OCI-LY1 (cell line): ENCODE measurements at regions not wholly inside any gene's neighbourhood (a gene's known extent, or its start where the extent isn't known, plus 50 kb on each side); places are given as distances from the start of the nearest gene placed in this dataset.

Source experiments
- H2AFZ ChIP-seq: fragments of 200-600 bp; sonication (generic), shearing (Covaris generic); 2 replicates; pipeline ENCODE4 v1.6.0; 2014; ENCODE audit warnings: antibody characterized with exemption, mild to moderate bottlenecking, low read length
- H3F3A ChIP-seq: fragments of 200-600 bp; sonication (generic), shearing (Covaris generic); 2 replicates; pipeline ENCODE4 v1.6.0; 2014; ENCODE audit warnings: mild to moderate bottlenecking, antibody characterized with exemption, low read length, moderate library complexity; ENCODE audit not compliant: insufficient read depth
- H3K27ac ChIP-seq: fragments of 200-600 bp; sonication (generic); 2 replicates; pipeline ENCODE4 v1.5.1; 2014; ENCODE audit warnings: low read length, mixed run types, mild to moderate bottlenecking, low read depth; ENCODE audit not compliant: poor library complexity, severe bottlenecking
- H3K27me3 ChIP-seq: fragments of 200-600 bp; sonication (generic); 2 replicates; pipeline ENCODE4 v1.6.0; 2014; ENCODE audit warnings: antibody characterized with exemption, mild to moderate bottlenecking, low read length, moderate library complexity; ENCODE audit not compliant: insufficient read depth
- H3K36me3 ChIP-seq: fragments of 200-600 bp; sonication (generic); 2 replicates; pipeline ENCODE4 v1.6.1; 2014; ENCODE audit warnings: mild to moderate bottlenecking, antibody characterized with exemption, low read length, moderate library complexity, mixed read lengths; ENCODE audit not compliant: insufficient read depth
- H3K4me1 ChIP-seq: fragments of 200-600 bp; sonication (generic); 2 replicates; pipeline ENCODE4 v1.5.1; 2014; ENCODE audit warnings: mild to moderate bottlenecking, low read length, moderate library complexity; ENCODE audit not compliant: insufficient read depth, severe bottlenecking
- H3K4me2 ChIP-seq: fragments of 200-600 bp; sonication (generic), shearing (Covaris generic); 2 replicates; pipeline ENCODE4 v1.6.1; 2014; ENCODE audit warnings: low read length
- H3K4me3 ChIP-seq: fragments of 200-600 bp; sonication (generic); 2 replicates; pipeline ENCODE4 v1.5.1; 2014; ENCODE audit warnings: low read length, low read depth, mild to moderate bottlenecking, mixed read lengths; ENCODE audit not compliant: poor library complexity, severe bottlenecking
- H3K79me2 ChIP-seq: fragments of 200-600 bp; shearing (Covaris generic); 2 replicates; pipeline ENCODE4 v1.6.1; 2016; ENCODE audit warnings: mixed run types, low read length, mixed read lengths; ENCODE audit not compliant: insufficient read depth
- H3K9ac ChIP-seq: fragments of 200-600 bp; sonication (generic), shearing (Covaris generic); 2 replicates; pipeline ENCODE4 v1.6.1; 2014; ENCODE audit warnings: mild to moderate bottlenecking, low read length, mixed read lengths
- H3K9me2 ChIP-seq: fragments of 200-600 bp; sonication (generic), shearing (Covaris generic); 2 replicates; pipeline ENCODE4 v1.6.1; 2014; ENCODE audit warnings: low read depth, mild to moderate bottlenecking, low read length, mixed read lengths
- H3K9me3 ChIP-seq: fragments of 200-600 bp; shearing (Covaris generic); 2 replicates; pipeline ENCODE4 v1.6.1; 2014; ENCODE audit warnings: low read length, mixed read lengths
- H4K20me1 ChIP-seq: fragments of 200-600 bp; sonication (generic), shearing (Covaris generic); 2 replicates; pipeline ENCODE4 v1.6.0; 2016; ENCODE audit warnings: mild to moderate bottlenecking, low read length; ENCODE audit not compliant: insufficient read depth
- CTCF ChIP-seq: fragments of 200-600 bp; sonication (generic), shearing (Covaris generic); IDR thresholded peaks from 2 replicates; pipeline ENCODE4 v1.5.1; 2017; ENCODE audit warnings: mild to moderate bottlenecking, antibody characterized with exemption, low read length, moderate library complexity, mixed read lengths
- EZH2 ChIP-seq: fragments of 200-600 bp; sonication (generic), shearing (Covaris generic); IDR thresholded peaks from 2 replicates; pipeline ENCODE4 v1.8.0; 2017; ENCODE audit warnings: borderline replicate concordance, mixed run types, mild to moderate bottlenecking, antibody characterized with exemption, low read length, moderate library complexity, mixed read lengths

DNA sequence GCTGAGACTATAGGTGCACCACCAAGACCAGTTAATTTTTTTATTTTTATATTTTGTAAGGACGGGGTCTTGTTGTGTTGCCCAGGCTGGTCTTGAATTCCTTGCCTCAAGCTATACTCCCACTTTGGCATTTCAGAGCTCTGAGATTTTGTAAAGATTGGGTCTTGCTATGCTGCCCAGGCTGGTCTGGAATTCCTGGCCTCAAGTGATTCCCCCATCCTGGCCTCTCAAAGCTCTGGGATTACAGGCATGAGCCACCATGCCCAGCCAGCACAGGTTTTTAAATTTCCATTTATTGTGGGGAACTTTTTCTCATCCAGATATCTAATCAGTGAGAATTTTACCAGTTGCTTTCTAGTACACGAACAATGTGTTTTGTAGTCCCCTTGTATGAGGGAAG, 156.1 kb upstream of the VLDLR start:
- Histone ChIP-seq H3K9ac (no peak overlapping the region), H3K4me3 (no peak overlapping the region), H3K4me2 (no peak overlapping the region), H3K36me3 (no peaks in the 10 kb centered on the region), H3K27me3 (no peaks in the 10 kb centered on the region), H2AFZ (no peak overlapping the region), H3K9me2 (no peaks in the 10 kb centered on the region), H3K9me3 (no peaks in the 10 kb centered on the region), H3K79me2 (no peaks in the 10 kb centered on the region), H3K27ac (no peak overlapping the region), H4K20me1 (no peaks in the 10 kb centered on the region), H3K4me1 (peaks cover 4% of the 10 kb centered on the region), H3F3A (no peaks in the 10 kb centered on the region)
- no peak for TF ChIP-seq CTCF
- no peak for TF ChIP-seq EZH2

- H3K79me2 ChIP-seq = no peaks in the 10 kb centered on the region
- no peaks in the 10 kb centered on the region for H3F3A ChIP-seq
- H3K9me3 ChIP-seq = no peaks in the 10 kb centered on the region
- no peak overlapping the region for H3K27ac ChIP-seq
- H3K4me1 ChIP-seq = peaks cover 4% of the 10 kb centered on the region
- no peak for TF ChIP-seq EZH2
- TF ChIP-seq CTCF = no peak
- no peak overlapping the region for H2AFZ ChIP-seq
- no peaks in the 10 kb centered on the region for H4K20me1 ChIP-seq
- H3K4me3 ChIP-seq = no peak overlapping the region
- no peaks in the 10 kb centered on the region for H3K27me3 ChIP-seq
- no peaks in the 10 kb centered on the region for H3K36me3 ChIP-seq
- H3K9me2 ChIP-seq = no peaks in the 10 kb centered on the region
- H3K9ac ChIP-seq = no peak overlapping the region
- no peak overlapping the region for H3K4me2 ChIP-seq
Measured at GRCh38 chr9:2465921-2466460, 155.6 kb upstream of the VLDLR start.

- Histone ChIP-seq H3F3A (no peaks in the 10 kb centered on the region), H3K4me1 (peaks cover 4% of the 10 kb centered on the region), H3K9ac (no peak overlapping the region), H3K9me2 (no peaks in the 10 kb centered on the region), H3K4me2 (no peak overlapping the region), H4K20me1 (no peaks in the 10 kb centered on the region), H3K36me3 (no peaks in the 10 kb centered on the region), H3K79me2 (no peaks in the 10 kb centered on the region), H3K27ac (no peak overlapping the region), H3K27me3 (no peaks in the 10 kb centered on the region), H3K9me3 (no peaks in the 10 kb centered on the region), H3K4me3 (no peak overlapping the region), H2AFZ (no peak overlapping the region)
- TF ChIP-seq EZH2 = no peak
- no peak for TF ChIP-seq CTCF
Measured at GRCh38 chr9:2466703-2467102, 154.9 kb upstream of the VLDLR start.
